Fibroblast of lung (primary cell): ENCODE measurements at regions not wholly inside any gene's neighbourhood (a gene's known extent, or its start where the extent isn't known, plus 50 kb on each side); places are given as distances from the start of the nearest gene placed in this dataset.

Source experiments
- DNase-seq, 2 donors: peaks; one replicate each; pipeline versions ENCODE4 v3.0.0 to v3.0.0-alpha.2; 2010; ENCODE audit warnings: low read depth in 2 of 2
- H2AFZ ChIP-seq: 2 replicates; pipeline ENCODE4 v1.5.1; 2012; ENCODE audit warnings: low read length, control low read depth, inconsistent platforms
- H3K27ac ChIP-seq: 2 replicates; pipeline ENCODE4 v1.5.1; 2011; ENCODE audit warnings: low read length, control low read depth; ENCODE audit not compliant: insufficient read depth
- H3K27me3 ChIP-seq: 2 replicates; pipeline ENCODE4 v1.5.1; 2011; ENCODE audit warnings: mild to moderate bottlenecking, low read length; ENCODE audit not compliant: control insufficient read depth, insufficient read depth
- H3K36me3 ChIP-seq: 2 replicates; pipeline ENCODE4 v1.5.1; 2011; ENCODE audit warnings: low read length; ENCODE audit not compliant: control insufficient read depth, insufficient read depth
- H3K4me1 ChIP-seq: 2 replicates; pipeline ENCODE4 v1.5.1; 2011; ENCODE audit warnings: low read length; ENCODE audit not compliant: control insufficient read depth, insufficient read depth; ENCODE audit errors: extremely low read depth
- H3K4me2 ChIP-seq: 2 replicates; pipeline ENCODE4 v1.5.1; 2011; ENCODE audit warnings: low read length, control low read depth; ENCODE audit not compliant: insufficient read depth; ENCODE audit errors: extremely low read depth
- H3K4me3 ChIP-seq, 4 experiments: fragments of 200-600 bp in 1 of 4; sonication (generic) in 1 of 4; replicated peaks in 1 of 4; 2 replicates each; pipeline ENCODE4 v1.5.1; 2011 to 2016; ENCODE audit warnings: low read length in 4 of 4, low read depth in 3 of 4, mild to moderate bottlenecking in 3 of 4, control low read depth in 2 of 4, inconsistent platforms in 1 of 4, mixed read lengths in 1 of 4; ENCODE audit not compliant: insufficient read depth in 1 of 4; ENCODE audit errors: control extremely low read depth in 1 of 4
- H3K79me2 ChIP-seq: 2 replicates; pipeline ENCODE4 v1.5.1; 2012; ENCODE audit warnings: mild to moderate bottlenecking, low read length, inconsistent platforms; ENCODE audit not compliant: control insufficient read depth, insufficient read depth
- H3K9ac ChIP-seq: 2 replicates; pipeline ENCODE4 v1.5.1; 2011; ENCODE audit warnings: mild to moderate bottlenecking, low read length, control low read depth; ENCODE audit not compliant: insufficient read depth
- H3K9me3 ChIP-seq: 2 replicates; pipeline ENCODE4 v1.5.1; 2012; ENCODE audit warnings: low read depth, low read length; ENCODE audit not compliant: control insufficient read depth, insufficient read depth
- H4K20me1 ChIP-seq: 2 replicates; pipeline ENCODE4 v1.5.1; 2011; ENCODE audit warnings: low read length; ENCODE audit not compliant: control insufficient read depth, insufficient read depth; ENCODE audit errors: extremely low read depth
- EZH2 ChIP-seq: IDR thresholded peaks from 2 replicates; pipeline ENCODE4 v1.5.1; 2012; ENCODE audit warnings: low read length, control low read depth, mild to moderate bottlenecking; ENCODE audit errors: missing control alignments
- TF ChIP-seq, protein P1 (sequence below), 2 donors: IDR thresholded peaks in 1 of 2; conservative IDR thresholded peaks in 1 of 2; 1 replicate in 1 of 2; 2 replicates in 1 of 2; pipeline ENCODE4 v1.5.1; 2011 to 2012; ENCODE audit warnings: low read length in 2 of 2, control low read depth in 1 of 2, inconsistent platforms in 1 of 2, low read depth in 1 of 2, mild to moderate bottlenecking in 1 of 2

DNA sequence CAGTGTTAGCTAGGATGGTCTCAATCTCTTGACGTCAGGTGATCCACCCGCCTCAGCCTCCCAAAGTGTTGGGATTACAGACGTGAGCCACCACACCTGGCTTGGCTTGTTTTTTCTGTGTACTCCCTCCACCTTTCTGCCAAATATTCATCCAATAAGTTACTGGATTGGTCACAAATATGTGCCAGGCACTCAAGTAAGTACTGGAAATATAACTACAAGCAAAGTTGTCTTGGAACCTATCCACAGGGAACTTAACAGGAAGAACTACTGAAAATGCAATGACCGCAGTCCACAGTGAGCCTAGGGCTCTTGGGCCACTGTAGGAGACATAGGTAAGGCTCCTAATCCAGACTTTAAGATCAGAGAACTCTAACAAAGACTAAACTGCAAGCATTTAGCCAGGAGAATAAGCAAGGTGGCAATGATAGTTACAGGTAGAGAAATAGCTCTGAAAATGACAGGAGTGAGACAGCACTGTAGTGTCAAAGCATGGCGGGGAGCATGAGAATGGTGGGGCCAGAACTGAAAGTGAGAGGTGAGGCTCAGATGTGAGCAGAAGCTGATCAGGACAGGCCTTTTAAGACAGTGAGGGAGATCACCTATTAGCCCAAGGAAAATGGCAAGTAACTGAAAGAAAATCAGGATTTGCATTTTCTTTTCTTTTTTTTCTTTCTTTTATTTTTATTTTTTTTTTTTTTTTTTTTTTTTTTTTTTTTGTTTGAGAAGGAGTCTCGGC, 252.1 kb downstream of the RBM43 start:
- TF ChIP-seq, protein P1, sequence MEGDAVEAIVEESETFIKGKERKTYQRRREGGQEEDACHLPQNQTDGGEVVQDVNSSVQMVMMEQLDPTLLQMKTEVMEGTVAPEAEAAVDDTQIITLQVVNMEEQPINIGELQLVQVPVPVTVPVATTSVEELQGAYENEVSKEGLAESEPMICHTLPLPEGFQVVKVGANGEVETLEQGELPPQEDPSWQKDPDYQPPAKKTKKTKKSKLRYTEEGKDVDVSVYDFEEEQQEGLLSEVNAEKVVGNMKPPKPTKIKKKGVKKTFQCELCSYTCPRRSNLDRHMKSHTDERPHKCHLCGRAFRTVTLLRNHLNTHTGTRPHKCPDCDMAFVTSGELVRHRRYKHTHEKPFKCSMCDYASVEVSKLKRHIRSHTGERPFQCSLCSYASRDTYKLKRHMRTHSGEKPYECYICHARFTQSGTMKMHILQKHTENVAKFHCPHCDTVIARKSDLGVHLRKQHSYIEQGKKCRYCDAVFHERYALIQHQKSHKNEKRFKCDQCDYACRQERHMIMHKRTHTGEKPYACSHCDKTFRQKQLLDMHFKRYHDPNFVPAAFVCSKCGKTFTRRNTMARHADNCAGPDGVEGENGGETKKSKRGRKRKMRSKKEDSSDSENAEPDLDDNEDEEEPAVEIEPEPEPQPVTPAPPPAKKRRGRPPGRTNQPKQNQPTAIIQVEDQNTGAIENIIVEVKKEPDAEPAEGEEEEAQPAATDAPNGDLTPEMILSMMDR (conservative IDR thresholded peaks at IDR 0.05 in 1 of 2, IDR thresholded peaks at IDR 0.05 in 1 of 2; ENCODE audit: low read depth in 1 of 2, low read length in 2 of 2) = no peak
- TF ChIP-seq EZH2 = no peak
- H3K4me1 ChIP-seq = no peaks in the 10 kb centered on the region
- H3K9me3 ChIP-seq = no peaks in the 10 kb centered on the region
- no peaks in the 10 kb centered on the region for H3K36me3 ChIP-seq
- no peak overlapping the region for H3K4me2 ChIP-seq
- H3K4me3 ChIP-seq = no peak overlapping the region
- H2AFZ ChIP-seq = no peak overlapping the region
- H4K20me1 ChIP-seq = no peaks in the 10 kb centered on the region
- no peak overlapping the region for H3K9ac ChIP-seq
- H3K27me3 ChIP-seq = no peaks in the 10 kb centered on the region
- no peaks in the 10 kb centered on the region for H3K79me2 ChIP-seq
- DNase-seq = no peak
- no peak overlapping the region for H3K27ac ChIP-seq

DNA sequence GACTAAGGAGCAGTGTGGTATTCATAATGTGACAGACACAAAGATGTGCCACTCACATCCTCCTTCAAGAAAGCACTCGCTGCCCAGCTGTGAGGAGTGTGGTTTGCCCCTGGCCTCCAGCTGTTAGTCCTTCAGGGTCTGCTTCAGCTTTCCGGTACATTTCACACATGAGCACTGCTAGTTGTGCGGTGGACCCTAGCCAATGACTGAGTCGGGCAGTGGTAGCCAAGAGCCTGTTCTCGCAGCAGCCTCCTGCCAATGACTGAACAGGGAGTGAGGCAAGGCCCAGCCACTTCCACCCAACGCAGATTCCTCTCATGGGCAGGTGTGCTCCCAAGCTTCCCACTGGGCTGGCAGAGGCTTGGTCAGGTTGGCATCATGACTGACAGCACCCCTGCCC, 254.3 kb downstream of the RBM43 start:
- peak; percentile 25 to 41 for DNase-seq
- H3K27ac ChIP-seq = no peak overlapping the region
- H3K79me2 ChIP-seq = no peaks in the 10 kb centered on the region
- H3K4me3 ChIP-seq = no peak overlapping the region
- H2AFZ ChIP-seq = no peak overlapping the region
- H3K4me2 ChIP-seq = no peak overlapping the region
- H3K36me3 ChIP-seq = no peaks in the 10 kb centered on the region
- no peaks in the 10 kb centered on the region for H3K9me3 ChIP-seq
- H3K27me3 ChIP-seq = no peaks in the 10 kb centered on the region
- H4K20me1 ChIP-seq = no peaks in the 10 kb centered on the region
- no peaks in the 10 kb centered on the region for H3K4me1 ChIP-seq
- no peak overlapping the region for H3K9ac ChIP-seq
- no peak for TF ChIP-seq EZH2
- TF ChIP-seq, protein P1 (conservative IDR thresholded peaks at IDR 0.05 in 1 of 2, IDR thresholded peaks at IDR 0.05 in 1 of 2; ENCODE audit: low read depth in 1 of 2, low read length in 2 of 2) = no peak

DNA sequence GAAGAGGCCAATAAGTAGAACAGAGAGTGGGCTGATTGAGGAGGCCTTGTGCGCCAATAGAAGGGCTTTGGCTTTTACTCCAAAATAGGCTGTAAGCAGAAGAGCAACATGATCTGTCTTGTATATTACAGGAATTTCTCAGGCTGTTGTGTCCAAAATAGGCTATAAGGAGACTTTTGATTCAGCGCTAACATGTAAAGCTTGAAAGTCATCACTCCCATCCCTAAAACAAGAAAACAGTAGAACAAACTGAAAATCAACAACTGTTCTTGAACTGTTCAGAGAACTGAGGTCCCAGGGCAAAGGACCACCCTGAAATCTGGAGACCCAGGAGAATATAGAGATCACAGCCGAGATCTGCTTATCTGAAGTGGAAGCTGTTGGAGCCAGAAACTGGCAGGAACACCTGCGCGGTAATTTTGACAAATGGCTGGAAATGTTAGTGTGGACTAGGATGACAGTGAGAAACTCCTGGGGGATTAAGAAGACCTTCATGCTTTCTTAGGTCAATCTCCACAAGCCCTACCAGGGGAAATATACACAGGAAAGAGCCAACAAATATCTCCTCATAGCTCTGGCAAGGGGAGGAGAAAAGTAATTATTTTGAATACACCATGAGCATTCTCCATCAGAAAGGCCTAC, 258.6 kb downstream of the RBM43 start:
- Histone ChIP-seq H3K4me3 (no peak overlapping the region), H3K27ac (no peak overlapping the region), H4K20me1 (no peaks in the 10 kb centered on the region), H3K36me3 (no peaks in the 10 kb centered on the region), H3K4me2 (no peak overlapping the region), H3K27me3 (no peaks in the 10 kb centered on the region), H2AFZ (no peak overlapping the region), H3K4me1 (no peaks in the 10 kb centered on the region), H3K9ac (no peak overlapping the region), H3K9me3 (no peaks in the 10 kb centered on the region), H3K79me2 (no peaks in the 10 kb centered on the region)
- no peak for TF ChIP-seq EZH2
- TF ChIP-seq, protein P1 (conservative IDR thresholded peaks at IDR 0.05 in 1 of 2, IDR thresholded peaks at IDR 0.05 in 1 of 2; ENCODE audit: low read depth in 1 of 2, low read length in 2 of 2) = no peak
- no peak for DNase-seq
